OCI-LY7 (cell line): ENCODE measurements at regions not wholly inside any gene's neighbourhood (a gene's known extent, or its start where the extent isn't known, plus 50 kb on each side); places are given as distances from the start of the nearest gene placed in this dataset.

ENCODE experiments used
- BruUV-seq: library from RNA; stranded (reverse); fragments of 400-500 nt; replicated peaks from 2 replicates; lab custom pipeline; 2021; lab: Mats Ljungman, UMichigan
- CTCF ChIA-PET: fragments of 300-600 bp; sonication (Branson Sonifier 250); formaldehyde crosslinking; loops from one replicate; lab custom pipeline; 2022; ENCODE audit warnings: antibody characterized with exemption; ENCODE audit not compliant: unreplicated experiment; lab: Charles Lee
- POLR2A ChIA-PET: fragments of 300-600 bp; sonication (Branson Sonifier 250); formaldehyde crosslinking; loops from one replicate; lab custom pipeline; 2022; ENCODE audit warnings: antibody characterized with exemption; lab: Charles Lee
- DNase-seq: peaks from one replicate; pipeline ENCODE4 v3.0.0-alpha.2; 2015; ENCODE audit warnings: low spot score
- H2AFZ ChIP-seq: fragments of 200-600 bp; sonication (generic), shearing (Covaris generic); 2 replicates; pipeline ENCODE4 v1.6.1; 2014; ENCODE audit warnings: mild to moderate bottlenecking, antibody characterized with exemption, low read length, moderate library complexity
- H3K27ac ChIP-seq: fragments of 200-600 bp; sonication (generic); 2 replicates; pipeline ENCODE4 v1.5.1; 2014; ENCODE audit warnings: mixed run types, low read depth, mild to moderate bottlenecking, moderate library complexity, low read length, inconsistent platforms; ENCODE audit not compliant: poor library complexity, severe bottlenecking
- H3K36me3 ChIP-seq: fragments of 200-600 bp; sonication (generic); 2 replicates; pipeline ENCODE4 v1.6.1; 2014; ENCODE audit warnings: mild to moderate bottlenecking, antibody characterized with exemption, low read length, moderate library complexity, mixed read lengths; ENCODE audit not compliant: insufficient read depth
- H3K4me1 ChIP-seq: fragments of 200-600 bp; sonication (generic); 2 replicates; pipeline ENCODE4 v1.5.1; 2014; ENCODE audit warnings: mild to moderate bottlenecking, low read length; ENCODE audit not compliant: insufficient read depth, poor library complexity, severe bottlenecking
- H3K4me2 ChIP-seq: fragments of 200-600 bp; sonication (generic); 2 replicates; pipeline ENCODE4 v1.6.1; 2014; ENCODE audit warnings: mild to moderate bottlenecking, low read length
- H3K4me3 ChIP-seq: fragments of 200-600 bp; sonication (generic); 2 replicates; pipeline ENCODE4 v1.5.1; 2014; ENCODE audit warnings: mild to moderate bottlenecking, low read depth, low read length; ENCODE audit not compliant: poor library complexity, severe bottlenecking
- H3K79me2 ChIP-seq: fragments of 200-600 bp; sonication (generic); 2 replicates; pipeline ENCODE4 v1.6.1; 2016; ENCODE audit warnings: low read depth, mild to moderate bottlenecking, low read length, moderate library complexity, mixed read lengths; ENCODE audit not compliant: insufficient read depth
- H3K9me2 ChIP-seq: fragments of 200-600 bp; sonication (generic); 2 replicates; pipeline ENCODE4 v1.6.1; 2016; ENCODE audit warnings: mild to moderate bottlenecking, low read length, mixed read lengths; ENCODE audit not compliant: insufficient read depth
- H3K9me3 ChIP-seq: fragments of 200-600 bp; sonication (generic); 2 replicates; pipeline ENCODE4 v1.6.1; 2014; ENCODE audit warnings: mild to moderate bottlenecking, mixed run types, low read length, mixed read lengths
- H4K20me1 ChIP-seq: fragments of 200-600 bp; sonication (generic); 2 replicates; pipeline ENCODE4 v1.6.1; 2014; ENCODE audit warnings: mild to moderate bottlenecking, antibody characterized with exemption, low read length, moderate library complexity, mixed read lengths; ENCODE audit not compliant: insufficient read depth
- CTCF ChIP-seq: fragments of 200-600 bp; sonication (generic); conservative IDR thresholded peaks from 2 replicates; pipeline ENCODE4 v1.5.1; 2014; ENCODE audit warnings: mild to moderate bottlenecking, antibody characterized with exemption, low read length, moderate library complexity, mixed read lengths
- EZH2phosphoT487 ChIP-seq: fragments of 200-600 bp; sonication (generic); IDR thresholded peaks from 2 replicates; pipeline ENCODE4 v1.6.1; 2018; ENCODE audit warnings: low read depth, borderline replicate concordance, mild to moderate bottlenecking, mixed run types, antibody characterized with exemption, low read length, moderate library complexity, mixed read lengths
- intact Hi-C: fragments of 100-400 bp; cut with micrococcal nuclease; formaldehyde crosslinking; loops from one replicate; pipeline ENCODE4 v1.10.0; 2022; ENCODE audit not compliant: unreplicated experiment

GRCh38 chr6:40293060-40293459 is 294.1 kb downstream of the LRFN2 start:
- H4K20me1 ChIP-seq: no peaks in the 10 kb centered on the region
- H3K36me3 ChIP-seq: no peaks in the 10 kb centered on the region
- ChIA-PET CTCF (no interaction called here), POLR2A (no interaction called here)
- H2AFZ ChIP-seq: no peak overlapping the region
- DNase-seq: no peak
- TF ChIP-seq EZH2phosphoT487 (no peak), CTCF (no peak)
- H3K79me2 ChIP-seq: no peaks in the 10 kb centered on the region
- no TSS peak for BruUV-seq
- no peak overlapping the region for H3K27ac ChIP-seq
- intact Hi-C loops: no loop called here
- H3K4me1 ChIP-seq: no peaks in the 10 kb centered on the region
- H3K4me2 ChIP-seq: no peak overlapping the region
- no peaks in the 10 kb centered on the region for H3K9me3 ChIP-seq
- no peaks in the 10 kb centered on the region for H3K9me2 ChIP-seq
- no peak overlapping the region for H3K4me3 ChIP-seq

DNA sequence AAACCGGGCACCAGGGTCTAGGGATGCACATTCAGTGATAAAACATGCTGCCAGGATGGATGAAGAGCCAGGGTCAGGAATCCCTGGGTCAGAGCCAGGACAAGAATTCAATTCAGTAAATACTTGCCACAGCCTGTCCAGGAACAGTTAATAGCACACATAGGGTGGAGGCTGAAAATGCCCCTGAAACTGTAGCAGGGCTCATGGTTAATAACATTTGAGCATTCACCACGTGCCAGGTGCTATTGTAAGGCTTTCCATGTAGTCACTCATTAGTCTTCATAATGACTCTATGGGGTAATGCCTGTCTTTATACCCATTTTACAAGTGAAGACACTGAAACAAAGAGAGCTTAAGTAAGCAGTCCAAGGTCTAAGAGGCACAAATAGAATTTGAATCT is 296.3 kb downstream of the LRFN2 start:
- no TSS peak for BruUV-seq

More for the DNA sequence above, 296.3 kb downstream of the LRFN2 start:
- intact Hi-C loops: no loop called here
- ChIA-PET POLR2A (interaction anchor here (0.7 kb wide), 1 partner anchor 272 kb away, joined by 4 read pairs; no protein-coding TSS in a partner anchor), CTCF (interaction anchor here (0.6 kb wide), 1 partner anchor 97 kb away, joined by 3 read pairs; no protein-coding TSS in a partner anchor)
- Histone ChIP-seq H4K20me1 (no peaks in the 10 kb centered on the region), H3K36me3 (no peaks in the 10 kb centered on the region), H3K4me2 (no peak overlapping the region), H3K9me3 (no peaks in the 10 kb centered on the region), H3K27ac (no peak overlapping the region), H3K4me3 (no peak overlapping the region), H2AFZ (no peak overlapping the region), H3K4me1 (no peaks in the 10 kb centered on the region), H3K79me2 (no peaks in the 10 kb centered on the region), H3K9me2 (no peaks in the 10 kb centered on the region)
- TF ChIP-seq CTCF (no peak), EZH2phosphoT487 (no peak)
- no peak for DNase-seq
